ENCODE measurements at regions not wholly inside any gene's neighbourhood (a gene's known extent, or its start where the extent isn't known, plus 50 kb on each side); places are given as distances from the start of the nearest gene placed in this dataset.
"Not testable (repeated sequence)": the region's sequence is repeated elsewhere in the genome, so short reads cannot be mapped to it uniquely, and the experiment has no call there.

- no peak for DNase-seq (ENCODE audit: low spot score)
- intact Hi-C loops (cut with DNase I) = no loop called here
- TF ChIP-seq, protein P1, sequence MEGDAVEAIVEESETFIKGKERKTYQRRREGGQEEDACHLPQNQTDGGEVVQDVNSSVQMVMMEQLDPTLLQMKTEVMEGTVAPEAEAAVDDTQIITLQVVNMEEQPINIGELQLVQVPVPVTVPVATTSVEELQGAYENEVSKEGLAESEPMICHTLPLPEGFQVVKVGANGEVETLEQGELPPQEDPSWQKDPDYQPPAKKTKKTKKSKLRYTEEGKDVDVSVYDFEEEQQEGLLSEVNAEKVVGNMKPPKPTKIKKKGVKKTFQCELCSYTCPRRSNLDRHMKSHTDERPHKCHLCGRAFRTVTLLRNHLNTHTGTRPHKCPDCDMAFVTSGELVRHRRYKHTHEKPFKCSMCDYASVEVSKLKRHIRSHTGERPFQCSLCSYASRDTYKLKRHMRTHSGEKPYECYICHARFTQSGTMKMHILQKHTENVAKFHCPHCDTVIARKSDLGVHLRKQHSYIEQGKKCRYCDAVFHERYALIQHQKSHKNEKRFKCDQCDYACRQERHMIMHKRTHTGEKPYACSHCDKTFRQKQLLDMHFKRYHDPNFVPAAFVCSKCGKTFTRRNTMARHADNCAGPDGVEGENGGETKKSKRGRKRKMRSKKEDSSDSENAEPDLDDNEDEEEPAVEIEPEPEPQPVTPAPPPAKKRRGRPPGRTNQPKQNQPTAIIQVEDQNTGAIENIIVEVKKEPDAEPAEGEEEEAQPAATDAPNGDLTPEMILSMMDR (IDR thresholded peaks at IDR 0.05) = no peak
- no peak for TF ChIP-seq POLR2A (IDR thresholded peaks at IDR 0.05)
- no peak for TF ChIP-seq POLR2AphosphoS5 (IDR thresholded peaks at IDR 0.05)
- H3K9me3 ChIP-seq = no peaks in the 10 kb centered on the region
- H3K4me1 ChIP-seq (replicated peaks) = no peaks in the 10 kb centered on the region
- 64% methylated on average over 1 of the region's 1 CpG for WGBS
- no peaks in the 10 kb centered on the region for H3K36me3 ChIP-seq
- H3K27me3 ChIP-seq (replicated peaks; ENCODE audit: insufficient read depth) = no peaks in the 10 kb centered on the region
- no peak overlapping the region for H3K4me3 ChIP-seq
- no peak overlapping the region for H3K27ac ChIP-seq
Observed at GRCh38 chr12:86711731-86712130, 455.5 kb upstream of the MGAT4C start.

- H3K4me3 ChIP-seq = no peak overlapping the region
- no peak overlapping the region for H3K27ac ChIP-seq
Observed at GRCh38 chr12:86710109-86710508, 453.9 kb upstream of the MGAT4C start.

DNA sequence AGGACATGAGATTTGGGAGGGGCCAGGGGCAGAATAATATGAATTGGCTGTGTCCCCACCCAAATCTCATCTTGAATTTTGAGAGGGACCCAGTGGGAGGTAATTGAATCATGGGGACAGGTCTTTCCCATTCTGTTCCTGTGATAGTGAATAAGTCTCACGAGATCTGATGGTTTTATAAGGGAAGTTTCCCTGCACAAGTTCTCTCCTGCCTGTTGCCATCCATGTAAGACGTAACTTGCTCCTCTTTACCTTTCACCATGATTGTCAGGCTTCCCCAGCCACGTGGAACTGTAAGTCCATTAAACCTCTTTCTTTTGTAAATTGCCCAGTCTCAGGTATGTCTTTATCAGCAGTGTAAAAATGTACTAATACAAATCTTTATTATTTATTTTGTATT is 452.8 kb upstream of the MGAT4C start:
- DNase-seq (ENCODE audit: low spot score); H3K36me3 ChIP-seq: not testable (repeated sequence)
- 65% methylated on average over 3 of the region's 3 CpGs for WGBS

More at GRCh38 chr12:86710109-86710508, 453.9 kb upstream of the MGAT4C start:
- intact Hi-C loops (cut with DNase I) = no loop called here
- no peaks in the 10 kb centered on the region for H3K27me3 ChIP-seq (replicated peaks; ENCODE audit: insufficient read depth)
- DNase-seq (ENCODE audit: low spot score) = no peak
- H3K4me1 ChIP-seq (replicated peaks) = no peaks in the 10 kb centered on the region
- no peaks in the 10 kb centered on the region for H3K9me3 ChIP-seq
- H3K36me3 ChIP-seq = no peaks in the 10 kb centered on the region
- TF ChIP-seq POLR2A (IDR thresholded peaks at IDR 0.05) (no peak), POLR2AphosphoS5 (IDR thresholded peaks at IDR 0.05) (no peak)
- TF ChIP-seq, protein P1 (IDR thresholded peaks at IDR 0.05) = no peak

DNA sequence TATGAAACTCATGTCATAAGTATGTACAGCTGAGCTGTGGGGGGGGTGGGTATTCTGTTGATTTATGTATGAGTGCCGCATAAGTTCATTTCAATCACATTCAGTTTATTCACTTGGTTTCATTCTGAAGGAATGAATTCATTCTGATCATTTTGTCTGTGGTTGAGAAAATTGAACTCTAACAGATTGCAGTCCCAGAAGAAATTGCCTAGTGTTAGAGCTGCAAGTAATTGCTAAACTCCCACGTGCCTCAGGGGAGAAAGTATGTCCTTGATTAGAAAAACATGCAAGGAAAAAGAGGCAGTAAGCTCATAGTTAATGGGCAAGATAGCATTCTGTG is 442.4 kb upstream of the MGAT4C start:
- 51% methylated on average over 2 of the region's 2 CpGs for WGBS
- DNase-seq (ENCODE audit: low spot score) = no peak
- TF ChIP-seq, protein P1 (IDR thresholded peaks at IDR 0.05) = no peak
- TF ChIP-seq POLR2AphosphoS5 (IDR thresholded peaks at IDR 0.05) = no peak
- Histone ChIP-seq H3K4me3 (no peak overlapping the region), H3K27me3 (replicated peaks; ENCODE audit: insufficient read depth) (no peaks in the 10 kb centered on the region), H3K27ac (no peak overlapping the region), H3K9me3 (no peaks in the 10 kb centered on the region), H3K4me1 (replicated peaks) (no peaks in the 10 kb centered on the region), H3K36me3 (no peaks in the 10 kb centered on the region)
- intact Hi-C loops (cut with DNase I) = no loop called here

More for the DNA sequence above, 452.8 kb upstream of the MGAT4C start:
- H3K4me1 ChIP-seq (replicated peaks); H3K4me3 ChIP-seq; H3K27me3 ChIP-seq (replicated peaks; ENCODE audit: insufficient read depth); intact Hi-C loops (cut with DNase I); H3K9me3 ChIP-seq; H3K27ac ChIP-seq: not testable (repeated sequence)

DNA sequence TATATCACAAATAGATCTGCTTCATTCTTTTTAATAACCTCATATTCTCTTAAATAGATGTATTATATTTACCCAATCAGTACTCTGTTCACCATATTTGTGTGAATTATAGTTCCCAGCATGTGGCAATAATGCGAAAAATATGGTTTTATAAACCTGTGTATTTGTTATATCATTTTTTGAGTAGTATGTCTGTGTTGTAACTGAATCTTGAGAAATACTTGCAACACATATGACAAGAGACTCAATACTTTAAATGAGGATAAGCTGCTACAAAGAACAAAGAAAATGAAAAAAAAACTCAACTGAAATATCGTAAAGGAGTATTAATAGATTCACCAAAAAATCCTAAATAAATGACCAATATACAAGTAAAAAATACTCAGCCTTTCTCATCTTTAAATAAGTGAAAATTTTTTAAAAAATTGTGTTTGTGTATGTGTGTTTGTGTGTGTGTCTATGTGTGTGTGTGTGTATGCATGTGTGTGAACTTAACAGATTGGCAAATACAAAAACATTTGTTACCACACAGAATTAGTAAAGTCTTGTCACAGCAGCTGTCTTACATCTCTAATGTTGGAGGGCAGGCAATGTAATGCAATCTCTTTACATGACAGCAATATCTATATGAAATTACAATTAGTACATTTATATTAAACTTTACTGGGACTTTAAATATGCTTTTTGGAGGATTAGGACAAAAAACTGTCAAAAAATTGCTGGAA is 441.9 kb upstream of the MGAT4C start:
- TF ChIP-seq, protein P1 (IDR thresholded peaks at IDR 0.05) = no peak
- no peak for TF ChIP-seq POLR2A (IDR thresholded peaks at IDR 0.05)
- no peak for TF ChIP-seq POLR2AphosphoS5 (IDR thresholded peaks at IDR 0.05)
- Histone ChIP-seq H3K4me1 (replicated peaks) (no peaks in the 10 kb centered on the region), H3K27me3 (replicated peaks; ENCODE audit: insufficient read depth) (no peaks in the 10 kb centered on the region), H3K27ac (no peak overlapping the region), H3K4me3 (no peak overlapping the region), H3K9me3 (no peaks in the 10 kb centered on the region), H3K36me3 (no peaks in the 10 kb centered on the region)
- 83% methylated on average over 2 of the region's 2 CpGs for WGBS
- no peak for DNase-seq (ENCODE audit: low spot score)
- intact Hi-C loops (cut with DNase I) = no loop called here

Data from prostate gland (tissue), 2 donors.